HG03442 (cell line): ENCODE measurements at regions not wholly inside any gene's neighbourhood (a gene's known extent, or its start where the extent isn't known, plus 50 kb on each side); places are given as distances from the start of the nearest gene placed in this dataset.

Experiments
- ATAC-seq: cut with Tn5 transposase; IDR thresholded peaks from one replicate; pipeline ENCODE4 v1.9.1; 2021; ENCODE audit warnings: mild to moderate bottlenecking, moderate library complexity; ENCODE audit not compliant: unreplicated experiment

DNA sequence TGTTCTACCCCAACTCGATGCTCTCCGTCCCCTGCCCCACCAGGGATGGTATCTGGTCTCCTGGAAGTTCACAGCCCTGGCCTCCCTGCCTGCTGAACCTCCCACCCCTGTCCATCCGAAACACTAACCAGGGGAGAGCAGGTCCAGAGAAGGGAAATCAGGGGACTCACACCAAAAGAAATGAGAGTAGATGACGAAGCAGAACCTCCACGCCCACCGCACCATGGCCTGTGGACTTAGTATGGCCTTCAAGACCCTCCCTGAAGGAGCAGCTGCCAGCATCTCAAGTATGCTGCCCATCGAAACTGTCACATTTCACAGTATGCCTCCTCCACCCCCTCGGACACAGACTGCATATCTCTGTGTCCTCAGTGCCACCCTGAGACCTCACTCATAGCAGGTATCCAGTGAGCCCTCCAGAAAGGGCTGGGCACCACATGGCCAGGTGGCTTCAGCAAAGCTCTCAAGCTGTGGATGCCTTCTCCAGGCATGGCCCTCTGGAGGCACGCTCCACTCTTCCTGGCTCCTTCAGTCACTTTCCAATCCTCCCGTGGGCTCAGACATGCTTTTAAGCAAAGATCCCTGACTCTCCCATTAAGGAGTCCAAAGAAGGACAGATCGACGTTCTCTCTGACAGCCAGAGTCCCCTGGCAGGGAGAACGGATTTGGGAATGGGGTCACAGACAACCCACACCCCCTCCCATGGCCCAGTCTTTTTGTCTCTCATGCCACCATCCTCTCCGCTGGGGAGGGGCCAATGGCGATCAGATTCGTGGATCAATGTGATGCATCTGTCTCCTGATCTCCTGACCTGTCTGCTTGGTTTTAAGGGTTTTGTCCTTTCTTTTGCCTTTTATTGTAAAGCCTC is 158.4 kb downstream of the ANKRD60 start:
- no peak for ATAC-seq

- ATAC-seq = no peak
These were observed 159.2 kb downstream of the ANKRD60 start for GRCh38 chr20:58069207-58069606.

DNA sequence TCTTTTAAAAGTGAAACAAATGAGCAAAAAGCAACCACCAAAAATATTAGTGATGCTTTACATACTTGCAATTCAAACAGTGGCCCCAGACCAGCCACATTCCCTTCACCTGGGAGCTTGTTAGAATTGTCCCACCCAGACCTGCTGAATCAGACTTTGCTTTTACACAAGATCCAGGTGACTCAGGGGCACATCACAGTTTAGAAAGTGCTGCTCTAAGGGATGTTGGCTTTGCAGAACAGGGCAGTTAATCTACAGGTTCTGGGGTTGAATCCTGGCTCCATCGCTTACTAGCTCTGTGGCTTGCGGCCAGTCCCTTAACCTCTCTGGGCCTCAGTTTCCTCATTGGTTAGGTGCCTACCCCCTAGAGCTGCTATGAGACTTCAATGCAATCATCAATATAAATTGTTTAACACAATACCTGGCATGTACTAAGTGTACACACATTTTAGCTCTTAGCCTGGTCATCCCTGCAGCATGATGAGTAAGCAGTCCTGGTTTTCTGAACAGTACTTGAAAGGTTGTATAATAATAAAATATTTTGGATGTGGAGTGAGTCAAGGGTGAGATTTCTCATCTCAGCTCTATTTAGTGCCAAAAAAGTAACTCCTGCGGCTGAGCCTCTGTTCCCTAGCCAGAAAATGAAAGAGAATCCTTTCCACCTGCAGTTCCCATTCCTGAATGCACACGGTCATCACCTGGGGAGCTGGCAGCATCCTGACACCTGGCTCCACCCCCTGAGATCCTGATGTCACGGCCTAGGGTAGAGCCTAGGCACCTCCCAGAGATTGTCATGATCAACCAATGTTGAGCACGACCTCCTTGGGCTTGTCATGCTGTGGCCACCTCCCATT is 162.7 kb downstream of the ANKRD60 start:
- ATAC-seq = no peak

GRCh38 chr20:58064411-58065010 is 163.9 kb downstream of the ANKRD60 start:
- ATAC-seq = no peak

DNA sequence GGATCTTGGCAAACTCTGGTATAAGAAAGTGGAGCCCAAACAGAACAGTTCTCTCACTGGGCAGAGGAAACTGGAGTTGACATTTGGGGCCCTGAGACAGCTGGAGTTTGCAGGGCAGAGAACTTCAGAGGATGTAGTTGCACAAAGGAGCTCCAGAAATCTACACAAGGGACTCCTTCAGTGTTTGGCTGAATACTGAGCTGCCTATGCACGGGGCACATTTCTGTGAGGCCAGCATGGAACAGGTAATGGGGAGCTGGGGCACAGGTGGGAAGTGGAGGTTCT is 169.3 kb downstream of the ANKRD60 start:
- ATAC-seq = no peak

DNA sequence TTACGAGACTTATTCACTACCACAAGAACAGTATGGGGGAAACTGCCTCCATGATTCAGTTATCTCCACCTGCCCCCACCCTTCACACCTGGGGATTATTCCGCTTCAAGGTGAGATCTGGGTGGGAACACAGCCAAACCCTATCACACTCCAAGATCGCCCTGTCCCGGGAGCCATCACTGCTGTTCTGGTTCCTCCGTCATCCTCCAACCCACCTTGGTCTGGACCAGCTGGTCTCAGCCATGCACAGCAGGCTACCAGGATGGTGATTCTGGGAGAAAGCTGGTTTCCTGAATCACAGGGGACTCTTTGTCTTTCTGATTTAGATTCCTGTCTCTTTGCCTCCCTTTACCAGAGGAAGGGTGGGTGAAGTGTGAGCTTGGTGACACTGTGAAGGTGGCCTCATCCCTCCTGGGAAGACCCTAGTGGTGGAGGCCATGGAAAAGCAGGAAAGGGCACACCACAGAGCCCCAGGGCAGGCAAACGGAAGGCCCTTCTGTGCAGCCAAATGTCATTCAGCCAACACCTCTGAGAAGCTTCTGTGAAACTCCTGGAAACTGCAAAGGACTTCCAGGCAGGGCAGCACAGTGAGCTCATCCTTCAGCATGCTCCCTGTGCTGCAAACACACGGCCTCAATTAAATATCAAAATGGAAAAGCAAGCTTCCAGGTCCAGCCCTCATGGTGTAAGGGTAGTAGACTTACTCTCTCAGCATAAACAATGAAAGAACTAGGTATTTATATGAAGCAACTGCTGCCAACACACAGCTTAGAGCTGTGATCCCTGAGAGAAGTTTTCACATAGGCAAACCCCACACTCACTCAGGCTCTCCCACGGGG is 169.8 kb downstream of the ANKRD60 start:
- ATAC-seq = no peak

- no peak for ATAC-seq
These were observed 171.3 kb downstream of the ANKRD60 start for GRCh38 chr20:58056921-58057686.

DNA sequence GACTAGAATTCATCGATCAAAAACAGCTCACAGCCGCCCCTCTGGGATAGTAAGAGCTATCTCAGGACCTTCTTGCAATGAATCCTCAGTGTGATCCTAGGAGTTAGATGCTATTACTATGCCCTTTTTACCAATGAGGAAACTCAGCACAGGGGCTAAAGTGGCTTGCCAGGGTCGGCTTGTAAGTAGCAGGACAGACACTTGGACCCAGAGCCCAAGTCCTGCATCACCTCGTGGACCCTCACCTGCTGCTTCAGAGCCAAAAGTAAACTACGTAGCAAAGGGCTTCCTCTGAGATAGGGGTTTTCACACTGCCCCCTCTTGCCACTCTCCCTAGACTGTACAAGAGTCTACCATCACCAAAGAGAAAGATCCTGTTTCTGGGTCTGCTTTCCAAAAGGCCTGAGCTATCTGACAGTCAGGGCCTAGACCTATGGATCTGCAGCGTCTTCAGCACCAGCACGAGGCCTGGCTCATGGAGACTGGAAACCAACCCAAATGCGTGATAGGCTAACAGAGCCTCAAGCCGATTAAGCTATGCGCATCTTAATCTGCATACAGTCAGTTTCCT is 172.3 kb downstream of the ANKRD60 start:
- ATAC-seq = no peak

- no peak for ATAC-seq
These were observed 173.6 kb downstream of the ANKRD60 start for GRCh38 chr20:58054780-58055373.

GRCh38 chr20:58054082-58054779 is 174.2 kb downstream of the ANKRD60 start:
- no peak for ATAC-seq

DNA sequence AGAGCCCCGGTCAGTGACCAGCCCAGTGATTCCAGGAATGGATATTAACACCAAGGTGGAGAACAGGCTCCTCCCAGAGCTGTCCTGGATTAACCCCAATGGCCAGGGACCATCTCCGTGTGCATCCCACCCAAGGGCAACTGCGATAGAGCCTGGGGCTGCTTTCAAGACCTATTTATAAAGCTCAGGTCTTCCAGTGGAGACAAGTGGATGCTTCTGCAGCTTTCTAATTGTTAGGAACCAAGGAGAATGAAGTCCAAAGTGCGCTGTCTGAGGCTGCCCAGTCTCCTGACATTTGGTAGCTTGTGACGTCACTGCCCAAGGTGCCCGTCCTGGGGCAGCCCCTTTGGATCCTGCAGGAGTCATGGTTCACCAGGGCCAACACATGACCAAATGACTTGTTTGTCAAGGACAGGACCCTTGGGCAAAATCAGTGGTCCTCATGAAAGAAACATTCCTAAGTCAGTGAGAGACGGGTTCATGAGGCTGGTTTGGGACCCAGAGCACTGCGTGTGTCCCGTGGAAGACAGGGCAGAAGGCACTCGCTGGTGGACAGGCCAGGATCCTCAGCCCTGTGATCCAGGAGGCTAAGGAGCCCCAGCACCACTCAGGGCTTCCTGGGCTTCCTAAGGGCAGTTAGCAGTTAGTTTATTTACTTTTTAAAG is 174.9 kb downstream of the ANKRD60 start:
- no peak for ATAC-seq

DNA sequence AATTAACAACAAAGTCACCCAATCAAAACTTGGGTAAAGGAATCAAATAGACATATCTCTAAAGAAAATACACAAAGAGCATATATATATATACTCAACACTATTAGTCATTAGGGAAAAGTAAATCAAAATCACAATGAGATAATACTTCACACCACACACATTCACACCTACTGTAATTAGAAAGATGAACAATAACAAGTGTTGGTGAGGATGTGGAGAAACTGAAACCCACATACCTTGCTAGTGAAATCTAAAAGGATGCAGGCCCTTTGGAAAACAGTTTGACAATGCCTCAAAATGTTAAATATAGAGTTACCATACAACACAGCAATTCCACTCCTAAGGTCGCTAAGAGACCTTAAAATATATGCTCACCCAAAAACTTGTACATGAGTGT is 177.1 kb downstream of the ANKRD60 start:
- ATAC-seq = no peak

DNA sequence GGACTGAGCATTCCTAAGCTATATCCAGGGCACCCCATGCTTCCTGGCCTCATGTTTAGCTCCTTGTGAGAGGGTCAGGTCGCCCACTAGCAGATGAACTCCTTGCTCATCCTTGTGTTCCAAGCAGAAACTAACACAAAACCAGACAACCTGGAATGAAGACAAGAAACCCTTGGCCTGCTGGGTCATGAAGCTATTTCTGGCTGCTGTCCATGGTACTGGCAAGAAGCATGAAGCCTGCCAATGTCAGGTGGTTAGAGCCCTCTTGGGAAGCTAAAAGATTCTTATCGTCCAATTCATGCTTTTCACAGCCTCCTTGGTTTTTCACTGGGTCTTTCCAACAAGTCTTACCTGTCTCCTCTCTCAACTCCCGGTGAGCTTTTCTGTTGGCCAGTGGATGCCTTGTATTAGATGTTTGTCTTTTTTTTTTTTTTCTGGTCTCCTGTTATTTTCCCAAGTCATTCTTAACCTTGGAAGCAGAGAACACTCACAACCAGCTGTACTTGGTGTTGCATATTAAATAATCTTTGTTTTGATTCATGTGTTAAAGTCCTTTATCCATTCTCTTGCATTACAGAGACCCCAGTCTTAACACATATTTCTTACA is 180.3 kb downstream of the ANKRD60 start:
- no peak for ATAC-seq

DNA sequence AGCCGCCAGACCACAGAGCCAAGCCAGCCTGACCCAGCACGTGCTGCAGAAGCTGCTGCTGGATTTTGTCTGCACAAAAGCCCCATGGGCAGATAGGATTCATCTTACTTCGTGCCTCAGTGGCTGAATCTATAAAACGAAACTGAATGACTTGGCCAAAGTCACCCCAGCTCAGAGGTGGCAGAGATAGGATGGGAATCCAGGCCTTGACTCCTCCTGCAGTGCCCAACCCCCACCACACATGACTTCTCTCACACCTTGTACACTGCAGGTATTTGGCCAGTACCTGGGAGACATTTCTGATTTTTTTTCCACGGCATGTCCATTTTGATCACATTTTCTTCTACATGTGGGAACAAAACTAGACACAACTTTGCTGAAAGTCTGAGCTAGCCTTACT is 182.1 kb downstream of the ANKRD60 start:
- no peak for ATAC-seq

GRCh38 chr20:58045579-58045978 is 182.9 kb downstream of the ANKRD60 start:
- ATAC-seq = no peak

GRCh38 chr20:58044931-58045555 is 183.4 kb downstream of the ANKRD60 start:
- ATAC-seq = no peak

GRCh38 chr20:58044286-58044685 is 184.2 kb downstream of the ANKRD60 start:
- ATAC-seq = no peak
